Right lobe of liver (tissue), 4 donors: ENCODE measurements at regions not wholly inside any gene's neighbourhood (a gene's known extent, or its start where the extent isn't known, plus 50 kb on each side); places are given as distances from the start of the nearest gene placed in this dataset.

ENCODE experiments used
- POLR2A ChIP-seq: fragments of 450-650 bp; IDR thresholded peaks from one replicate; pipeline ENCODE4 v1.6.1; 2017; ENCODE audit warnings: antibody characterized with exemption, mild to moderate bottlenecking
- TF ChIP-seq, protein P1 (sequence below), 4 donors: fragments of 200-600 bp in 3 of 4; fragments of 450-650 bp in 1 of 4; IDR thresholded peaks; one replicate each; pipeline versions ENCODE4 v1.5.1 to v1.8.0; 2016 to 2022; ENCODE audit warnings: antibody characterized with exemption in 4 of 4, mild to moderate bottlenecking in 2 of 4
- donor health status: DM: no; HTN: no; CAD: no.
- donor health status: DM: no; HTN: no; CAD: no.
- donor health status: DM: no; HTN: yes; CAD: no.

DNA sequence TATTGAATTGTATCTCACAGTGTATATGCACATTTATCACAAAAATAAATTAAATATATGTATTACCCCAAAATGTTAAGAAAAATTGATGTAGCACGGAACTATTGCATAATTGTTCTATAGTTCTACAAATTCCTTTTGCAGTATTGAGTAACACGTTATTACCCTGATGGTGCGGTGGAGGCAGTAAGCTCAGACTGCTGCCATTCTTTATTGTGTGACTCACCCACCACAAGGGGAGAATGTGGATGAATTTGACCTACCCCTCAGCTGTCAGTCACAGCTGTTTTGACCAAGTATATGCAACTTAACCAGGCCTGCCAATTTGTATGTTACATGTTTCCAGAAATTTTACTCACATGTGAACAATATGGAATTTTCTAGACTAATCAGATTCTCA is 506.6 kb downstream of the SH3BGRL start:
- TF ChIP-seq, protein P1, sequence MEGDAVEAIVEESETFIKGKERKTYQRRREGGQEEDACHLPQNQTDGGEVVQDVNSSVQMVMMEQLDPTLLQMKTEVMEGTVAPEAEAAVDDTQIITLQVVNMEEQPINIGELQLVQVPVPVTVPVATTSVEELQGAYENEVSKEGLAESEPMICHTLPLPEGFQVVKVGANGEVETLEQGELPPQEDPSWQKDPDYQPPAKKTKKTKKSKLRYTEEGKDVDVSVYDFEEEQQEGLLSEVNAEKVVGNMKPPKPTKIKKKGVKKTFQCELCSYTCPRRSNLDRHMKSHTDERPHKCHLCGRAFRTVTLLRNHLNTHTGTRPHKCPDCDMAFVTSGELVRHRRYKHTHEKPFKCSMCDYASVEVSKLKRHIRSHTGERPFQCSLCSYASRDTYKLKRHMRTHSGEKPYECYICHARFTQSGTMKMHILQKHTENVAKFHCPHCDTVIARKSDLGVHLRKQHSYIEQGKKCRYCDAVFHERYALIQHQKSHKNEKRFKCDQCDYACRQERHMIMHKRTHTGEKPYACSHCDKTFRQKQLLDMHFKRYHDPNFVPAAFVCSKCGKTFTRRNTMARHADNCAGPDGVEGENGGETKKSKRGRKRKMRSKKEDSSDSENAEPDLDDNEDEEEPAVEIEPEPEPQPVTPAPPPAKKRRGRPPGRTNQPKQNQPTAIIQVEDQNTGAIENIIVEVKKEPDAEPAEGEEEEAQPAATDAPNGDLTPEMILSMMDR (IDR thresholded peaks at IDR 0.05) = no peak
- TF ChIP-seq POLR2A = no peak
